Tibial artery (tissue), 4 donors: ENCODE measurements at regions not wholly inside any gene's neighbourhood (a gene's known extent, or its start where the extent isn't known, plus 50 kb on each side); places are given as distances from the start of the nearest gene placed in this dataset.
A peak's percentile ranks its signal among the peaks of the same experiment; 100 is the strongest.

Source experiments
- DNase-seq, 2 donors: peaks; one replicate each; pipeline ENCODE4 v3.0.0-alpha.2; 2019
- H3K27ac ChIP-seq, 2 donors: fragments of 200-600 bp; sonication (generic) in 1 of 2; 1 replicate in 1 of 2; 2 replicates in 1 of 2; pipeline ENCODE4 v1.5.1; 2018 to 2019; ENCODE audit warnings: mild to moderate bottlenecking in 1 of 2
- H3K27me3 ChIP-seq, 2 donors: fragments of 200-600 bp; sonication (generic) in 1 of 2; one replicate each; pipeline versions ENCODE4 v1.5.1 to v1.6.0; 2016 to 2019
- H3K36me3 ChIP-seq, 3 donors: fragments of 200-600 bp; sonication (generic) in 2 of 3; one replicate each; pipeline ENCODE4 v1.5.1; 2016 to 2019; ENCODE audit warnings: mild to moderate bottlenecking in 2 of 3
- H3K4me1 ChIP-seq, 4 donors: fragments of 200-600 bp; sonication (generic) in 2 of 4; 1 replicate in 3 of 4; 2 replicates in 1 of 4; pipeline ENCODE4 v1.5.1; 2016 to 2019
- H3K4me3 ChIP-seq, 2 donors: fragments of 200-600 bp; sonication (generic) in 1 of 2; 1 replicate in 1 of 2; 2 replicates in 1 of 2; pipeline ENCODE4 v1.5.1; 2018 to 2019; ENCODE audit warnings: mild to moderate bottlenecking in 2 of 2
- H3K9me3 ChIP-seq, 3 donors: fragments of 200-600 bp; sonication (generic) in 1 of 3; one replicate each; pipeline ENCODE4 v1.5.1; 2016 to 2019
- CTCF ChIP-seq, 2 experiments: fragments of 200-600 bp in 1 of 2; fragments of 450-650 bp in 1 of 2; IDR thresholded peaks; one replicate each; pipeline ENCODE4 v1.5.1; 2017 to 2019; ENCODE audit warnings: antibody characterized with exemption in 2 of 2, mild to moderate bottlenecking in 1 of 2, moderate library complexity in 1 of 2
- intact Hi-C: fragments of 100-400 bp; cut with DNase I; formaldehyde crosslinking; loops from one replicate; pipeline ENCODE4 v1.15.0; 2023; ENCODE audit warnings: low total_unique reads

DNA sequence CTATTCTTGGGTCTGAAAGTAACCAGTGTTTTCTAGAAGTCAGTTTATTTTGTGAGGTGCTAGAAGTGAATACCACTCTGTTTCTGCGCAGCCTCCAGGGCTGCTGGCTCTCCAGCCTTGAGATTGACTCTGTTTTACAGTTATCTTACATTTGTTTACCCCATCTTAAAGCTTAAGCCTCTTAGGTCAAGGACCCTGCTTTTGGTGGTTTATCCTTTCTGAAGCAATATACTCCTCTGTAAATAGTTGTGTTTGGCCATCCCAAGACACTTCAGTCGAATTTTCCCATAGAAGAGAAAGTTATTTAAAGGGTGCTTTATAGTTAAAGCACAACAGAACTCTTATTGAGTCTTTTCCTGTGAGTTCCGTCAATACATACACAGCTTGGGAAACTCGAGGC is 190.6 kb upstream of the RSPO3 start:
- Histone ChIP-seq H3K4me3 (no peak overlapping the region), H3K27me3 (no peaks in the 10 kb centered on the region), H3K4me1 (peaks cover 0 to 9% (median 0%) of the 10 kb centered on the region in 4 donors), H3K27ac (no peak overlapping the region), H3K36me3 (no peaks in the 10 kb centered on the region), H3K9me3 (no peaks in the 10 kb centered on the region)
- intact Hi-C loops = no loop called here
- no peak for TF ChIP-seq CTCF (IDR thresholded peaks at IDR 0.05)
- no peak for DNase-seq

DNA sequence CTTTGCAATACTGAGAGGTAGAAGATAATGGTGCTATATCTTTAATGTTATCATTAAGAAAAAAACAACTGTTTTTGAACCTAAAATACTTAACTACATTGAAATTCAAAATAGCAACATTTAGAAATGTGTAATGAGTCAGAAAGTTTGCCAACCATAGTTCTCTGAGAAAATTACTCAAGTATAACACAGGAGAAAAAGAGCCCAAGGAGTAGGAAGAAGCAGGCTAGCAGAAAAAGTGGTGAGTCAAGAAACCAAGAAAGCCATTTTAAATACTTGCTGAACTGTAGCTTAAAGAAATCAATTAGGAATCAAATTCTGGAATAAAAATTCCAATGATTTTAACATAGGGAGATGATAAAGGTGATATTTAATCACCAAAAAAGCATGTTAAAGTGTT is 181.0 kb upstream of the RSPO3 start:
- Histone ChIP-seq H3K9me3 (no peaks in the 10 kb centered on the region), H3K27me3 (no peaks in the 10 kb centered on the region), H3K4me3 (no peak overlapping the region), H3K36me3 (no peaks in the 10 kb centered on the region), H3K27ac (no peak overlapping the region), H3K4me1 (no peaks in the 10 kb centered on the region)
- DNase-seq = no peak
- no peak for TF ChIP-seq CTCF (IDR thresholded peaks at IDR 0.05)
- intact Hi-C loops = no loop called here

DNA sequence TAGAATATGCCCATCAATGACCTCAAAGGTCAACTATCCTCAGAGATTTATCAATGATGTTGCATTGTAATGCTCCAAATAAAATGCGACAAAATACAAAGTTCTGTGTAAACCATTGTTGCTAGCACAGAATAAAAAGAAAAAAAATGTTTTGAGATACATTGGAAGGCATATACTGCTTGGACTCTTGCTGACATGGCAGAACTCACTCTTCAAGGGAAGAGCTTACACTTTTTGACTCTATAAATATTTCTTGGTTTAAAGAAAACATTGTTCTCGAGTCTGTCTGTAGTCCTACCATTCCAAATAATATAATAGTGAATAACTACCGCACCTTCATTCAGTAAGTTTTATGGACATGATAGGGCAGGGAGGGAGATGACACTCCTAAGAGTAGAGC is 178.7 kb upstream of the RSPO3 start:
- Histone ChIP-seq H3K36me3 (no peaks in the 10 kb centered on the region), H3K9me3 (no peaks in the 10 kb centered on the region), H3K4me3 (no peak overlapping the region), H3K27ac (no peak overlapping the region), H3K4me1 (peaks cover 0 to 9% (median 0%) of the 10 kb centered on the region in 4 donors), H3K27me3 (no peaks in the 10 kb centered on the region)
- intact Hi-C loops = no loop called here
- no peak for TF ChIP-seq CTCF (IDR thresholded peaks at IDR 0.05)
- DNase-seq = no peak

- H3K4me1 ChIP-seq = peaks cover 0 to 29% (median 12%) of the 10 kb centered on the region in 4 donors
- DNase-seq = no peak
- intact Hi-C loops = no loop called here
- H3K9me3 ChIP-seq = no peaks in the 10 kb centered on the region
- no peak overlapping the region for H3K4me3 ChIP-seq
- TF ChIP-seq CTCF (IDR thresholded peaks at IDR 0.05) = no peak
- H3K27me3 ChIP-seq = no peaks in the 10 kb centered on the region
- H3K27ac ChIP-seq = no peak overlapping the region
- no peaks in the 10 kb centered on the region for H3K36me3 ChIP-seq
Observed at GRCh38 chr6:126941751-126942150, 176.7 kb upstream of the RSPO3 start.

DNA sequence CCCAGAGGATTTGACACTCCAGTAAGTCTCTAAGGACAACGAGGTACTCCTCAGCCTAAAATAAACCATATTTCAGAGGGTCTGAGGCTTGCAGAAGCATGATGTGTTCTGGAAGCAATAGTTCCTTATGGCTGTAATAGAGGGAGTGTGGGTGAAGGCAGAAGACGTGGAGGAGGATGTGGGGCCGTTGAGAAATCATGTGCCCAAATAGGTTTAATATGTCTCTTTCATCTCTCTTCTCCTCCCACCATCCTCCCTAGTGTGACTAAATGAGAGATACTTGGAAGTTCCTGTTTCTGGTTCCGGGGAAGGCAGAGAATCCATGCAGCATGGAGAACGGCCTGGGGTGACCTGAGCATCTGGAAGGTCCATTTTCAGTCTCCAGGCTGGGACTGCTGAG is 174.0 kb upstream of the RSPO3 start:
- Histone ChIP-seq H3K9me3 (no peaks in the 10 kb centered on the region), H3K4me1 (peaks cover 0 to 47% (median 13%) of the 10 kb centered on the region in 4 donors), H3K27ac (peak overlapping the region; percentile 67 to 79), H3K36me3 (no peaks in the 10 kb centered on the region), H3K27me3 (no peaks in the 10 kb centered on the region), H3K4me3 (no peak overlapping the region)
- no peak for TF ChIP-seq CTCF (IDR thresholded peaks at IDR 0.05)
- DNase-seq = no peak
- intact Hi-C loops = no loop called here

GRCh38 chr6:126945150-126945685 is 173.3 kb upstream of the RSPO3 start:
- H3K27me3 ChIP-seq = no peaks in the 10 kb centered on the region
- TF ChIP-seq CTCF (IDR thresholded peaks at IDR 0.05) = no peak
- peaks cover 0 to 47% (median 13%) of the 10 kb centered on the region in 4 donors for H3K4me1 ChIP-seq
- H3K9me3 ChIP-seq = no peaks in the 10 kb centered on the region
- no peak overlapping the region for H3K4me3 ChIP-seq
- H3K27ac ChIP-seq = peak overlapping the region; percentile 67 to 79
- no peak for DNase-seq
- intact Hi-C loops = no loop called here
- no peaks in the 10 kb centered on the region for H3K36me3 ChIP-seq
